OCI-LY3 (cell line): ENCODE measurements at regions not wholly inside any gene's neighbourhood (a gene's known extent, or its start where the extent isn't known, plus 50 kb on each side); places are given as distances from the start of the nearest gene placed in this dataset.

Experiments
- H2AFZ ChIP-seq: fragments of 200-600, 300-600 bp; shearing (Covaris generic); 2 replicates; pipeline ENCODE4 v1.6.0; 2014; ENCODE audit warnings: antibody characterized with exemption, low read depth, low read length
- H3K27ac ChIP-seq: fragments of 200-600, 300-600 bp; sonication (generic); 2 replicates; pipeline ENCODE4 v1.5.1; 2014; ENCODE audit warnings: mild to moderate bottlenecking, low read length, moderate library complexity, mixed read lengths
- H3K27me3 ChIP-seq: fragments of 200-600, 300-600 bp; sonication (generic); 2 replicates; pipeline ENCODE4 v1.6.1; 2014; ENCODE audit warnings: low read depth, low read length, mixed read lengths
- H3K36me3 ChIP-seq: fragments of 200-600, 300-600 bp; sonication (generic); replicated peaks from 2 replicates; pipeline ENCODE3; 2014; ENCODE audit warnings: low read depth, low read length, mixed read lengths
- H3K4me1 ChIP-seq: fragments of 300-600, 200-600 bp; sonication (generic); 2 replicates; pipeline ENCODE4 v1.6.1; 2014; ENCODE audit warnings: low read length, mixed read lengths
- H3K4me2 ChIP-seq: fragments of 200-600, 300-600 bp; sonication (generic); 2 replicates; pipeline ENCODE4 v1.6.1; 2014; ENCODE audit warnings: low read length, mixed read lengths
- H3K4me3 ChIP-seq: fragments of 300-600, 200-600 bp; sonication (generic); 2 replicates; pipeline ENCODE4 v1.5.1; 2014; ENCODE audit warnings: antibody characterized with exemption, mild to moderate bottlenecking, low read length, moderate library complexity
- H3K79me2 ChIP-seq: fragments of 300-600, 200-600 bp; shearing (Covaris generic); 2 replicates; pipeline ENCODE4 v1.6.1; 2014; ENCODE audit warnings: mild to moderate bottlenecking, low read length, mixed read lengths
- H3K9ac ChIP-seq: fragments of 300-600, 200-600 bp; shearing (Covaris generic); 2 replicates; pipeline ENCODE4 v1.6.0; 2014; ENCODE audit warnings: mild to moderate bottlenecking, low read length, moderate library complexity
- H3K9me3 ChIP-seq: fragments of 200-600, 300-600 bp; shearing (Covaris generic); 2 replicates; pipeline ENCODE4 v1.6.1; 2014; ENCODE audit warnings: low read length, mixed read lengths; ENCODE audit not compliant: insufficient read depth
- H4K20me1 ChIP-seq: fragments of 200-600, 300-600 bp; sonication (generic); 2 replicates; pipeline ENCODE4 v1.6.1; 2016; ENCODE audit warnings: low read length, mixed read lengths; ENCODE audit not compliant: insufficient read depth
- CTCF ChIP-seq: fragments of 200-600, 300-600 bp; sonication (generic); IDR thresholded peaks from 2 replicates; pipeline ENCODE4 v1.5.1; 2014; ENCODE audit warnings: antibody characterized with exemption, low read length, low read depth
- EZH2phosphoT487 ChIP-seq: fragments of 200-600 bp; shearing (Covaris generic); IDR thresholded peaks from 2 replicates; pipeline ENCODE4 v1.6.1; 2018; ENCODE audit warnings: antibody characterized with exemption, mixed run types, low read depth

- Histone ChIP-seq H3K27ac (no peak overlapping the region), H3K36me3 (no peaks in the 10 kb centered on the region), H3K4me3 (no peak overlapping the region), H4K20me1 (no peaks in the 10 kb centered on the region), H2AFZ (no peak overlapping the region), H3K4me2 (no peak overlapping the region), H3K27me3 (no peaks in the 10 kb centered on the region), H3K9me3 (no peaks in the 10 kb centered on the region), H3K4me1 (peaks cover 10% of the 10 kb centered on the region), H3K79me2 (no peaks in the 10 kb centered on the region), H3K9ac (no peak overlapping the region)
- TF ChIP-seq CTCF (no peak), EZH2phosphoT487 (no peak)
Observed at GRCh38 chr2:147025646-147026585, 818.9 kb upstream of the ACVR2A start.

GRCh38 chr2:147019311-147019710 is 825.5 kb upstream of the ACVR2A start:
- Histone ChIP-seq H4K20me1 (no peaks in the 10 kb centered on the region), H3K27ac (no peak overlapping the region), H3K36me3 (no peaks in the 10 kb centered on the region), H3K9ac (no peak overlapping the region), H3K79me2 (no peaks in the 10 kb centered on the region), H3K27me3 (no peaks in the 10 kb centered on the region), H3K4me2 (no peak overlapping the region), H2AFZ (no peak overlapping the region), H3K9me3 (no peaks in the 10 kb centered on the region), H3K4me1 (0 out of 2 replicates have a peak, but pooled peaks cover under 1% of the 10 kb centered on the region), H3K4me3 (no peak overlapping the region)
- TF ChIP-seq EZH2phosphoT487 = no peak
- no peak for TF ChIP-seq CTCF

GRCh38 chr2:147017951-147018645 is 826.7 kb upstream of the ACVR2A start:
- H3K4me3 ChIP-seq = no peak overlapping the region
- TF ChIP-seq CTCF (no peak), EZH2phosphoT487 (no peak)
- H3K4me2 ChIP-seq = no peak overlapping the region
- H3K9me3 ChIP-seq = no peaks in the 10 kb centered on the region
- no peak overlapping the region for H3K27ac ChIP-seq
- H4K20me1 ChIP-seq = no peaks in the 10 kb centered on the region
- H3K27me3 ChIP-seq = no peaks in the 10 kb centered on the region
- no peaks in the 10 kb centered on the region for H3K36me3 ChIP-seq
- no peaks in the 10 kb centered on the region for H3K79me2 ChIP-seq
- peaks cover 5% of the 10 kb centered on the region; the same call in 1 of the 2 replicates for H3K4me1 ChIP-seq
- no peak overlapping the region for H3K9ac ChIP-seq
- no peak overlapping the region for H2AFZ ChIP-seq

GRCh38 chr2:147016181-147016580 is 828.6 kb upstream of the ACVR2A start:
- Histone ChIP-seq H3K27me3 (no peaks in the 10 kb centered on the region), H3K27ac (no peak overlapping the region), H4K20me1 (no peaks in the 10 kb centered on the region), H3K4me1 (peaks cover 5% of the 10 kb centered on the region; the same call in 1 of the 2 replicates), H3K9ac (no peak overlapping the region), H3K9me3 (no peaks in the 10 kb centered on the region), H3K4me2 (no peak overlapping the region), H3K4me3 (no peak overlapping the region), H3K79me2 (no peaks in the 10 kb centered on the region), H2AFZ (no peak overlapping the region), H3K36me3 (no peaks in the 10 kb centered on the region)
- TF ChIP-seq CTCF = no peak
- no peak for TF ChIP-seq EZH2phosphoT487
